Right kidney (tissue), 1 donor: ENCODE measurements at regions not wholly inside any gene's neighbourhood (a gene's known extent, or its start where the extent isn't known, plus 50 kb on each side); places are given as distances from the start of the nearest gene placed in this dataset.

Experiments
- DNase-seq: peaks from one replicate; pipeline ENCODE4 v3.0.0-alpha.2; 2016

- no peak for DNase-seq
Measured at GRCh38 chr9:119827526-119827925, 458.3 kb upstream of the BRINP1 start.

DNA sequence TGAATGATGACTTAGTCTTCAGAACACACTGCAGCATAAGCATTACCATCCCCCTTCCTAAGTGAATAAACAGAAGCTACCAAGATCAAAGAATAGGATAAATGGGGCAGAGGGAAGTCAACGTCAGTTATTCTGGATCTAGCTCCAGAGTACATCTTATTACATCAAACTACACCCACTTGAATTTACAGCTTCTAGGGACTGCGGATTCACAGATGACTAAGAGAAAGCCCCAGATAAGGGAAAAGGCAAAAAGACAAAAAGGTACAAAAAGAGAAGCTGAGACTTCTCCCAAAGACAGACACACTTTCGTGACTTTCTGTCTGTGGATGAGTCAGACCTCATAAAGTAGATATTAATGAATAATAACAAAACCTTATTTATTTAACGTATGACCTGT, 457.9 kb upstream of the BRINP1 start:
- no peak for DNase-seq

DNA sequence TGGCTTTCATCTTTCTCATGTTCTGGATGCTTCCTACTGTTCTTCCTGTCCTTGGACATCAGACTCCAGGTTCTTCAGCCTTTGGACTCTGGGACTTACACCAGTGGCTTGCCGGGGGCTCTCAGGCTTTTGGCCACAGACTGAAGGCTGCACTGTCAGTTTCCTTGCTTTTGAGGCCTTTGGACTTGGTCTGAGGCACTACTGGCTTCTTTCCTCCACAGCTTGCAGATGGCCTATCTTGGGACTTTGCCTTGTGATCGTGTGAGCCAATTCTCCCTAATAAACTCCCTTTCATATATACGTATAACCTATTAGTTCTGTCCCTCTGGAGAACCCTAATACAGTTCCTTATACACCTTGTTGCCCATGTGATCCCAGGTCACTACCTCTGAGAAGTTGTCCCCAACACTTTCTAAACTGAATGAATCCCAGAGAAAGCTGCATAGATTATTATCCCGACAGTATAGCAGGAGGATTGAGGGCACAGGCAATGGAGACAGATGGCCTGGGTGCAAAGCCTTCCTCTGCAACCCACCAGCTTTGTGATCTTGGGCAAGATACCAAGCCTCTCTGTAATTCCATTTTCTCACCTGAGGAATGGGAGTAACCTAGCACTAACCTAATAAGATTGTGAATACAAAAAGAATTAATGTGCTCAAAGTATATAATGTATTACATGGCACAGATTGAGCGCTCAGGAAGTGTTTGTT, 449.6 kb upstream of the BRINP1 start:
- no peak for DNase-seq

GRCh38 chr9:119810645-119811429, 441.6 kb upstream of the BRINP1 start:
- no peak for DNase-seq

GRCh38 chr9:119803679-119804078, 434.4 kb upstream of the BRINP1 start:
- no peak for DNase-seq

GRCh38 chr9:119802621-119803020, 433.4 kb upstream of the BRINP1 start:
- peak; percentile 17 for DNase-seq

GRCh38 chr9:119802133-119802532, 432.9 kb upstream of the BRINP1 start:
- DNase-seq: no peak

DNA sequence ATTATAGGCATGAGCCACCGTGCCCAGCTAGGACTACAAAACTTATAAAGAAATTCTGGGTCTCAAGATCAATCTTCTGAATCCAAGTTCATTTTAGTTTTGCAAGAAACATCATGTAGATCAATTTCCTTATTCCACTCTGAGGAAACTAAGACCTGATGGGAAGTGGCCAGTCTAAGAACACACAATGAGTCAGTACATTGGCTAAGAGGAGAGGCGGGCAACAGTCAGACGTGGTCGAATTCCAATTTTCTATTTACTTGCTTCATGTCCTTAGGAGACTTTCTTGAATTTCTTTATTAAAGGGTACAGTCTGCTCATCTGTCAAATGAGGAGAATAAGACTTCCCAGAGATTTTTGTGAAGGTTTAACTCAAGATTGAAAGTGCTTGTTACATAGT, 432.1 kb upstream of the BRINP1 start:
- no peak for DNase-seq

DNA sequence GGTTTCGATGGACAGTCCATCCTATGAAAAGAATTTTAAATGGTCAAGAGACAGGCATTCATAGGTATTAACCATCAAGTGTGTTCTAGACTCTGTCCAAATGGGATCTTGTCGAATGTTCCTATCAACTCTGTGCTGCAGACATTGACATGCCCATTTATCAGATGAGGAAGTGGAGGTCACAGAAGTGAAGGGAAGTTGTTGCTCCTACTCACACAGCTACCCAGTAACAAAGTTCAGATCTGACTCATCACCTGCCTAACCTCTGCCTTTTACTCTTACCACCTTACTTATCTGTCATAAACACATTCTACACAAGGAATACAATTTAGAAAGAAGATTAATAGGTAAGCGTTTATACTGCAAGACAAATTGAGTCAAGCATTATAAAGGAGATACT, 426.2 kb upstream of the BRINP1 start:
- no peak for DNase-seq

- no peak for DNase-seq
Measured at GRCh38 chr9:119794836-119795235, 425.6 kb upstream of the BRINP1 start.

- DNase-seq: no peak
Measured at GRCh38 chr9:119793218-119793617, 424.0 kb upstream of the BRINP1 start.

DNA sequence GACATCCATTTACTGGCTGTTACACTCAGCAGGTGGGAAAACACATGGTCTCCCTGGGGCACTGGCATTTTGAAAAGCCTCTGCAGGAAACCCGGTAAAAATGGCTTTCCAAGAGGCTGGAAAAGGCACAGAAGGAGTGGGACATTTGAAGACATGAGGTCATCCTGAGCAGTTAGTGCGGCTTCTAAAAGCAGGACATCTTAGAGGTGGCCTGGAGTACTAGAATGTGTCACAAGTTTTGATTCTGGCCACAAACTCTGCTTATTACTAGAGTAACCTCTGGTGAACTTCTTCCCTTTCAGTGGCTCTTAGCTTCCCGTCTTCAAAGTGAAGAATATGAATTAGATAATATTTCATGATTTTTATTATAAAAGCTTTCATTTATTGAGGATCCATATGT, 423.0 kb upstream of the BRINP1 start:
- DNase-seq: no peak

DNA sequence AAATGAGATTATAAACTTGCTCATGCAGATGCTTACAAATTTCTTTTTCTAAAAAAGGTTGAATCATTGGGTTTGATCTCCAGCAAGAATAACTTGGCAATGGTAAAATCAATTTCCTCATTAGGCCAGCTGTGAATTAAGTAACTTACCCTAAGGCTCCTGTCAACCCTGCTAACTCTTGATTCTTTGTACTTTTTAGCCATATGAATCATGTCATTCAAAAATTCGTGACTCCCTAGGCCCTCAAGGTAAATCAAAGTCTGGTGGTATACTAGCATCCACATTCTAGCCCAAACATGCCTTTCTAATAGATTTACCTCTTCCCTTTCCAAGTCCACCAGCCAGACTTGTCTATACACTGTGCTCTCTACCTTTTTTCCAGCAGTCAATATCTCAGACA, 420.8 kb upstream of the BRINP1 start:
- no peak for DNase-seq

- no peak for DNase-seq
Measured at GRCh38 chr9:119788921-119789320, 419.7 kb upstream of the BRINP1 start.

DNA sequence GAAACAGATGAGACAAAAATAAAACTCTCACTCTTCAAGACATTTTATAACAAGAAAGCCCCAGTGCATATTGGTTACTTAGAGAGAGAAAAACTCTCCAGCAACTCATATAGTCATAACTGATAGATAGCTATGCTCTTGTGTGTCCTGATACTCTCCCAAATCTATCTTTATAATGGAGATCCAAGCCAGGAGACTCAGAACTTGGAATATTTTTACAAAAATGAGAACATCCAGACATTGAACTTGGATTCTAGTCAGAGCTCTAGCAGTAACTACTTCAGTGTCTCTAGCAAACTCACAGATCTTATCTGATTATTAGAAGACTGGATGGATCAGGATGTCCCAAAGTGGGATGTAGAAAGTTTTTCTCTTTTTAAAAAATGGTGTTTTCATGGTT, 412.7 kb upstream of the BRINP1 start:
- no peak for DNase-seq

- no peak for DNase-seq
Measured at GRCh38 chr9:119775410-119775809, 406.2 kb upstream of the BRINP1 start.

DNA sequence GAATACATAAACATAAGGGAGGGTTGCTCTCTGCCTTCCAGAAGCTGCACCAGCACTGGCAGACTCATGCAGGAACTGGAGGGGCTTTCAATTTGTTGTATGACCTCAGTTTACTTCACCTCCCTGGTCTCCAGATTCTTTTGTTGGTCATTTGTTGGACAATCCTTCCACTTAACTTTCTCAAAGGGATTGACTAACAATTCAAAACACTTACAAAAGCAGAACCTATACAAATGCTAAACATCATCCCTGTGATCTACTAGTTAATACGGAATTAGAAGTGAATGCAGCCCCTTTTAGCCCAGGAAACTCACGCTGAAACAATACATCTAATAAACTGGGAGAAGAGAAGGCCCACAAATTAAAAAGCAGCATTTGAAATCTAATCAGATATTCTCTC, 404.6 kb upstream of the BRINP1 start:
- no peak for DNase-seq

DNA sequence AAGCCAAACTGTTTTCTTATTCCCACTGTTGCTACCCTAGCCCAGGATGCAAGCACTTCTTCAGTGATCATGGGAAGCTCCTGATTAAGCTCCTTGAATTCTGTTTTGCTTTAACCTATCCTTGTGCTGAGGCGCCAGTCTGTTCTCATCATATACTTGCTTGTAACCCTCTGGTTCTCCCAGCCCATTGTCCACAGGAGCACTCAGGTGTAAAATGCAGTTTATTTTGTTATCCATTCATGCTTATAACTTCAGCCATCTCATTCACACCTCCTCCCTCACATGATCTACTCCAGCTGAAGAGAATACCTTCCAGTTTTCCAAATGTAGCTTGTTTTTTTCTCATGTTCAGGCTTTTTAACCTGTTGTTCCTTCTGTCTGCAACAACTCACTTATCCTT, 402.1 kb upstream of the BRINP1 start:
- no peak for DNase-seq

GRCh38 chr9:119768266-119768665, 399.0 kb upstream of the BRINP1 start:
- DNase-seq: no peak

- DNase-seq: no peak
Measured at GRCh38 chr9:119765632-119766175, 396.5 kb upstream of the BRINP1 start.

- DNase-seq: no peak
Measured at GRCh38 chr9:119763260-119763659, 394.0 kb upstream of the BRINP1 start.

DNA sequence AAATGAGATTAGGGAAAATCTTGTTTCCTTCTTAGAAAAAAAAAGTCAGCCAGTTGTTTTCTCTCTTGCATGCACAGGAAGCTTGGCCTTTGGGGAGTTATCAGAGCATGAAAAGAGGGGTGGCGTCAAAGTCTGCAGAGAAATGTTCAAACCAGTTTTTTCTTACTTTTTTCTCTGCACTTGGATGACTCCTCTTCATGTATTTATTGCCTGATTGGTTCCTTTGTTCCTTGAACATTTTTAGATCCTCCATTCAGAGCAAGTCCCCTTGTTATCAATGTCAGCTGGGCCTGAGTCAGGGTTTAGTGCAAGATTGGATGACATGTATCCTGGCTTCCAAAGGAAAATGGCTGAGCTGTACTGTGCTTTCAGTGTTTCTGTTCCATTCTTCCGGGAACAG, 392.6 kb upstream of the BRINP1 start:
- no peak for DNase-seq

GRCh38 chr9:119758990-119759389, 389.8 kb upstream of the BRINP1 start:
- no peak for DNase-seq

- no peak for DNase-seq
Measured at GRCh38 chr9:119758241-119758640, 389.0 kb upstream of the BRINP1 start.
